Mononuclear cell (primary cell): ENCODE measurements at regions not wholly inside any gene's neighbourhood (a gene's known extent, or its start where the extent isn't known, plus 50 kb on each side); places are given as distances from the start of the nearest gene placed in this dataset.
A peak's percentile ranks its signal among the peaks of the same experiment; 100 is the strongest.

ENCODE experiments used
- H3K27me3 ChIP-seq: 2 replicates; pipeline ENCODE4 v1.6.0; 2011; ENCODE audit warnings: low read length, control low read depth; ENCODE audit not compliant: insufficient read depth
- H3K4me1 ChIP-seq: 2 replicates; pipeline ENCODE4 v1.5.1; 2011; ENCODE audit warnings: mild to moderate bottlenecking, low read length, control low read depth; ENCODE audit not compliant: insufficient read depth
- H3K4me3 ChIP-seq: 2 replicates; pipeline ENCODE4 v1.5.1; 2011; ENCODE audit warnings: mild to moderate bottlenecking, low read length, moderate library complexity
- H3K9me3 ChIP-seq: 2 replicates; pipeline ENCODE4 v1.5.1; 2011; ENCODE audit warnings: low read depth, mild to moderate bottlenecking, control low read depth, low read length

GRCh38 chr9:89994988-89995613 is 390.3 kb downstream of the GADD45G start:
- Histone ChIP-seq H3K4me3 (no peak overlapping the region), H3K27me3 (no peaks in the 10 kb centered on the region), H3K9me3 (no peaks in the 10 kb centered on the region), H3K4me1 (peaks cover 69% of the 10 kb centered on the region)

DNA sequence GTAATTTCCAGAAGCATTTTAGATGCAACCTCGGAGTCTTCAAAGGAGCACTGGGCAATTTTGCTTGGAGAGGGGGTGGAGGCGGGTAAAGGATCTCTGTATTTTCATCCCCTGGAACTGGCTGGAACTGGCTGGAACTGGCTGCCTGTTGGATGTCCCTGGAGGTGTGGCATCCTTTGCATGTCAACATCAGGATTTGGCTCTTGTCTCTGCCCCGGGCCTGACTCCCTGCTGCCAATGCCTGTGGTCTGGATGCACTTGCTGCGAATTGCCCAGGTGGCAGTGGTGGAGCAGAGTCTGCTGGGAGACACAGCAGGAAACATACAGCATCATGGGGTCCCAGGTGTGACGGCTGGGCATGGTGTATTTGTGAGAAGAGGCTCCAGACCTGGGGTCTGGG is 391.3 kb downstream of the GADD45G start:
- Histone ChIP-seq H3K4me3 (no peak overlapping the region), H3K4me1 (peaks cover 76% of the 10 kb centered on the region), H3K27me3 (no peaks in the 10 kb centered on the region), H3K9me3 (no peaks in the 10 kb centered on the region)

DNA sequence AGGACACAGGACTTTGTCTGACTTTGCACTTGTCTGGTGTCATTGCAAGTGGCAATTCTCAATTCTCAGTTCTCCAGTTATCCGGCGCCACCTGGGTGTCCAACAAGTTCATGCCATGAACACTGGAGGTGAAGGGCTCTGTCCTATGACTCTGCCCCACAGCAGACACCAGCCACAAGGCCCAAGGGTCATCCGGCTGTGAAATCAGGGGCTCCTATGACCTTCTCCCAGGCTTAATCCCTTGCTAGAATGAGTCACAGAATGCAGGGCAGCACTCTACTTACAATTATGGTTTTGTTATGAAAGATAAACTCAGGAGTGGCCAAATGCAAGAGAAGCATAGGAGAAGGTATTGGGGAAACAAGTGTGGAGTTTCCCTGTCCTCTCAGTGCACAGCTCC is 392.0 kb downstream of the GADD45G start:
- Histone ChIP-seq H3K27me3 (no peaks in the 10 kb centered on the region), H3K4me1 (peaks cover 72% of the 10 kb centered on the region), H3K9me3 (no peaks in the 10 kb centered on the region), H3K4me3 (no peak overlapping the region)

DNA sequence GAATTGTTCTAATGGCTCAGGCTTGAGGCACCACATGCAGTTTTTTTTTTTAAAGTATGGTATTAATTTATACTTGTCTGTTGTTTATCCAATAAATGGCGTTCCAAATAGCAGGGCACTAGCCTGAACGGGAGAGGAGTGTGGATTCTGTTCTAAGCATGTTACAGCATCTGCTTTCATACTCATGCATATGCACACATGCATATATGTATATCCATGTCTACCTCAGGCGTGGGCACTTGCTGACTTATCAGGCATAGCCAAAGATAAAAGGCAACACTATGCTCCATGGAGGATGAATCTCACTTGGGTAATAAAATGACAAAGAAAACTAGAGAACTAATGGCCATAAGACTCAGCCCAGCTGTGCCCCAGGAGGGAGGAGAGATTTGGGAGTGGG is 393.8 kb downstream of the GADD45G start:
- H3K4me1 ChIP-seq, result peaks cover 53% of the 10 kb centered on the region
- no peaks in the 10 kb centered on the region for H3K27me3 ChIP-seq
- no peaks in the 10 kb centered on the region for H3K9me3 ChIP-seq
- H3K4me3 ChIP-seq, result no peak overlapping the region

GRCh38 chr9:89999176-89999533 is 394.3 kb downstream of the GADD45G start:
- H3K4me3 ChIP-seq, result no peak overlapping the region
- H3K4me1 ChIP-seq, result peaks cover 48% of the 10 kb centered on the region
- no peaks in the 10 kb centered on the region for H3K27me3 ChIP-seq
- no peaks in the 10 kb centered on the region for H3K9me3 ChIP-seq

DNA sequence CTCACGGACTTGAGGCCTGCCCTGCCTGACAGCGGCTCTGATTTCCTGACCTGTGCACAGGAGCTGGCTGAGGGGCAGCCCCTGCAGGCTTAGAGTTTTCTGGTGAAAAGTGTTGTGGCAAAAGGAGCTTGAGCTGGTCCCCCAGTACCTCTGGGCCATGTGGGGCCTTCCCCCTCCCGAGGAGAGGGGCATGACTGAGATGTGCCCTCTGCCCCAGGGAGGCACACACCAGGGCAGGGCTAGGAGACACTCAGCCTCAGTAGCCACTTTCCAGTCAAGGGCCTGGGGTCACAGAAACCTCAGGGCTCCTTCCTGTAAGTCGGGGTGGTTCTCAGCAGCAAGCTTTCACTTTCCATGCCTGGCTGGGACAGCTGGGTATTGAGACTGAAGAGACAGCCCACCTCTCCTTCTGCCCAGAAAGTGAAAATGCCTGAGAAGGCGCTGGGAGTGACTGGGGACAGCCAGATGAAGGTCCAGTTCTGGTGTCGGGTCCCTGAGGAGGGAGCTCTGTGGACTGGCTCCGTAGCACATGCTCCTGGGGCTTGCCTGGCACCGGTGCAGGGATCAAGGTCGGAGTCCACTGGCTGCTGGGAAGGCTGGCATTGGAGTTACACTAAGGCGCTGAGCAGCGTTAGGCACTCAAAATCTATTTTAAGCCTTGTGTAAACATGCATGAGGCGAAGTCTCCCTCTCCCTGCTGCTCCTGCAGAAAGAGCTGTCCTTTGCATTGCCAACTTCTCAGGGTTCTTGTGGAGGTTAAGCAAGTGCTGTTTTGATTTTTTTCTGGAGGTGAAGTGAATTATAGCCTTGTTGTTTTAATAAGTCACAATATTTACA is 394.9 kb downstream of the GADD45G start:
- H3K27me3 ChIP-seq, result no peaks in the 10 kb centered on the region
- H3K4me1 ChIP-seq, result peaks cover 42% of the 10 kb centered on the region
- no peaks in the 10 kb centered on the region for H3K9me3 ChIP-seq
- H3K4me3 ChIP-seq, result peak overlapping the region; percentile 32

DNA sequence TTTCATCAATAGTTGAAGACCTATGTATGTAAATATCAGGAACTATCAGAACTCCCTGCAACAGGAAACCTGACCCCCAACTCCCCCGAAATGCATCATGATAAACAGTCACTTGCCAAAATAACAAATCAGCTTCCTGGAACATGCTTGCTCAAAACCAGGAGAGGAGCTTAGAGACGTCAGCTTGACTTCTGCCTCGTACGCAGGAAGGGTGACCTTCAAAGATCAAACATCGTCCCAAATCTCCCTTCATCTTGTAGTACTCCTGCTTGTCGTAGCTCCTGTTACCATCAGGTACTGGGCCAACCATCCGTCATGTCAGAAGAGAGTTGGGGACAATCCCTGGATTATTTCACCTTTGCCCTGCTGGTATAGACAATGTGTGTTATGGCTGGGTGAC is 396.1 kb downstream of the GADD45G start:
- H3K27me3 ChIP-seq, result no peaks in the 10 kb centered on the region
- no peaks in the 10 kb centered on the region for H3K9me3 ChIP-seq
- no peak overlapping the region for H3K4me3 ChIP-seq
- H3K4me1 ChIP-seq, result peaks cover 30% of the 10 kb centered on the region

- H3K9me3 ChIP-seq, result no peaks in the 10 kb centered on the region
- no peak overlapping the region for H3K4me3 ChIP-seq
- H3K27me3 ChIP-seq, result no peaks in the 10 kb centered on the region
- H3K4me1 ChIP-seq, result peaks cover 28% of the 10 kb centered on the region
Measured at GRCh38 chr9:90001747-90002146, 396.9 kb downstream of the GADD45G start.

- Histone ChIP-seq H3K4me1 (peaks cover 31% of the 10 kb centered on the region), H3K27me3 (no peaks in the 10 kb centered on the region), H3K4me3 (no peak overlapping the region), H3K9me3 (no peaks in the 10 kb centered on the region)
Measured at GRCh38 chr9:90002397-90003271, 397.8 kb downstream of the GADD45G start.

DNA sequence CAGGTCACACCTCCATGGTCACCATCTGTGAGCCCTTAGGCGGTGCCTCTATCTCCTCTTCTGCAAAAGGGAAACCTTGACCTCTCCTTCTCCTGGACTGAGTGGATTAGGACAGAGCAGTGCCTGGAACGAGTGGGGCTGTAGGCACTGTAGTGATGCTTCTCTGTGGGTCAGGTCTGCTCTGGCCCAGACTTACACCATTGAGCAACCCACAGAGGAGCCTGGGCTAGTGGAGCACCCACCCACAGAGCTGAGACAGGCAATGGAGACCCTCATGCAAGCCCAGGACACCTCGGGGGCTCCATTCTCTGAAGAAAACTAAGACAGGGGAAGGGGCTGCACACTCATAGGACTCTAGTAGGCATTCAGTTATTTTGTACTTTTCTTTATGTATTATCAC is 400.6 kb downstream of the GADD45G start:
- Histone ChIP-seq H3K27me3 (no peaks in the 10 kb centered on the region), H3K4me3 (no peak overlapping the region), H3K4me1 (peaks cover 32% of the 10 kb centered on the region), H3K9me3 (no peaks in the 10 kb centered on the region)

GRCh38 chr9:90007516-90008440 is 403.0 kb downstream of the GADD45G start:
- Histone ChIP-seq H3K4me1 (peaks cover 23% of the 10 kb centered on the region), H3K4me3 (no peak overlapping the region), H3K27me3 (no peaks in the 10 kb centered on the region), H3K9me3 (no peaks in the 10 kb centered on the region)

- no peak overlapping the region for H3K4me3 ChIP-seq
- peaks cover 27% of the 10 kb centered on the region for H3K4me1 ChIP-seq
- H3K9me3 ChIP-seq, result no peaks in the 10 kb centered on the region
- no peaks in the 10 kb centered on the region for H3K27me3 ChIP-seq
Measured at GRCh38 chr9:90009447-90009846, 404.6 kb downstream of the GADD45G start.

- Histone ChIP-seq H3K4me3 (no peak overlapping the region), H3K9me3 (no peaks in the 10 kb centered on the region), H3K4me1 (peaks cover 27% of the 10 kb centered on the region), H3K27me3 (no peaks in the 10 kb centered on the region)
Measured at GRCh38 chr9:90010793-90011192, 406.0 kb downstream of the GADD45G start.

- H3K27me3 ChIP-seq, result no peaks in the 10 kb centered on the region
- H3K4me3 ChIP-seq, result no peak overlapping the region
- peaks cover 20% of the 10 kb centered on the region for H3K4me1 ChIP-seq
- H3K9me3 ChIP-seq, result no peaks in the 10 kb centered on the region
Measured at GRCh38 chr9:90012949-90013348, 408.1 kb downstream of the GADD45G start.
